Cardiac fibroblast (primary cell): ENCODE measurements at regions not wholly inside any gene's neighbourhood (a gene's known extent, or its start where the extent isn't known, plus 50 kb on each side); places are given as distances from the start of the nearest gene placed in this dataset.

Experiments used
- DNase-seq, 2 donors: peaks; one replicate each; pipeline versions ENCODE4 v3.0.0 to v3.0.0-alpha.2; 2010; ENCODE audit warnings: low read depth in 2 of 2
- H3K4me3 ChIP-seq, 2 donors: replicated peaks in 1 of 2; 1 replicate in 1 of 2; 2 replicates in 1 of 2; pipeline ENCODE4 v1.5.1; 2011; ENCODE audit warnings: low read depth in 2 of 2, low read length in 2 of 2, mild to moderate bottlenecking in 2 of 2, moderate library complexity in 1 of 2
- CTCF ChIP-seq: IDR thresholded peaks from one replicate; pipeline ENCODE4 v1.5.1; 2011; ENCODE audit warnings: low read depth, mild to moderate bottlenecking, low read length, inconsistent platforms

DNA sequence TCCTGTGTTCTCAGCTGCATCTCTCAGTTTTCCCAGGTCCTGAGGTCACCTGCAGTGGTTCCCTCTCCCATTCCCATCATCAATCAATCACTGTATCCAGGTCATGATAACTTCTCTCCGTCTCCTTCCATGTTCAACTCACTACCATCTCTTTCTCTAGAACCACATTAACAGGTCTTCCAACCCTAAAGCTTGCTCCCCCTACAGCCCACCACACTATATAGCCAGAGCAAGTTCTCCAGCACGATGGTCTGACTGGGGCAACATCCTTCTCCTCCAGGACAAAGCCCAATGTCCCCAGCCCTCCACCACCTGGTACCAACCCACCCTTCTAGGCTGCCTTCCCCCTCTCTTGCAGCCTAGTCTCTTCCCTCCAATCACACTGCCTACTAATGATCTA, 241.6 kb downstream of the CDK5RAP2 start:
- no peak for TF ChIP-seq CTCF
- no peak for DNase-seq
- H3K4me3 ChIP-seq, result no peak overlapping the region

GRCh38 chr9:120337131-120337530, 242.8 kb downstream of the CDK5RAP2 start:
- no peak for DNase-seq
- no peak overlapping the region for H3K4me3 ChIP-seq
- no peak for TF ChIP-seq CTCF

DNA sequence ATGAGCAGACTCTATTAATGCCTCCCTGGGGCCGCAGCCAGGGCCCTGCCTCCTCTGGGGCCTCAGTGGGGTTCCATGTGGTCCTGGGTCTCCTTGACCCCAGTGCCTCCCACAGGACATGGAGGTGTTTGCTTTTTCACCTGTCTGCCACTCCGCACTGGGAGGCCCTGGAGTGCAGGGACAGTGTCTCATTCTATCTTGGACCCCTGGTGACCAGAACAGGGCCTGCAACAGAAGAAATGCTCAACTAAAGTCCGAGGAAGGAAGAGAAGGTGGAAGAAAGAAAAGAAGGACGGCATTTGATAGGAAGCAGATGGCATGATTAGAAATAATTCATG, 243.2 kb downstream of the CDK5RAP2 start:
- no peak overlapping the region for H3K4me3 ChIP-seq
- no peak for TF ChIP-seq CTCF
- no peak for DNase-seq

DNA sequence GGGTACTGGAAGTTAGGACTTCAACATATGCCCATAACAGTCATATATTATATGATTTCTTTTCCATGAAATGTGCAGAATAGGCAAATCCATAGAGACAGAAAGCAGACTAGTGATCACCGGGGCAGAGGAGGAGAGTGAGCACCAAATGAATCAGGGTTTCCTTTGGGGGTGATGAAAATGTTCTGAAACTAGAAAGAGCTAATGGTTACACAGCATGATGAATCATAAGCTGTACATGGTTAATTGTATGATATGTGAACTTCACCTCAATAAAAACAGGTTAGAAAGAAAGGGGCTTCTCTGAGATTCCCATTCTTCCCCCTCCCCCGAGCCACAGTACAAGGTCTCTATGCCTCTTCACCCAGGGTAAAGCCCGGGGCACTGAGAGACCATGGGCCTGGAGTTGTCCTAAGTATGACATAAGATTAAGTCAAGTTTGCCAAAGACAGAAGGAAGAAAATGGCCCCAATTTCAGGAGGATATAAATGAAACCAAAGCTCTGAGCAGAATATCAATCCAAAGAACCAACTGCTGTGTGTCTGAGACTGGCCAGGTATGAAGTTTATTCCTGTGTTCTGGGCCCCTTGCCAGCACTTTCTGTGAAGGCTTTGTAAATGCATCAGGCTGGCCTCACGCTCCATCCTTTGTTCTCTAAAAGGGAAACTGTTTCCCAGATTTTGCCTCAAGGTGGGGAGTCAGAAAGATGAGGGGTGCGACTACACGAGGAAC, 243.8 kb downstream of the CDK5RAP2 start:
- DNase-seq, result peak in 1 of 2 donors; percentile 57
- TF ChIP-seq CTCF, result no peak
- no peak overlapping the region for H3K4me3 ChIP-seq

- DNase-seq, result peak in 1 of 2 donors; percentile 13
- TF ChIP-seq CTCF, result no peak
- H3K4me3 ChIP-seq, result no peak overlapping the region
Observed at GRCh38 chr9:120331913-120332312, 248.1 kb downstream of the CDK5RAP2 start.

DNA sequence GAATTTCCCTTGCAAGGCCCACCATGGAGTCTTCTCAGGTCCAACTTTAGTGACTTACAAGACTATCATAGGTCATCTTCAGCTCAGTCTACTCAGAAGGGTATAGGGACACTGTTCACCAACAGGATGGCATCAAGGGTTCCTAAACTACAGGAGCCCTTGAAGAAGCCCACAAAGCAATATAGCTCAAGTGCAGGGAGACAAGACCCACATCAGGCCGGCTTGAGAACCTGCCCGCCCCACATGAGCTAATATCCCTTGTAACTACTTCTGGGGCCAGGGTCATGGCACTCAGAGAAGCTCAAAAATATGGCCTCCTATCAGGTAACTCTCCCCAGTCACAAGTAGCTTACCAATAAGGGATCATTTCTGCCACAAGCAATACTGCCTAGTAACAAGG, 249.9 kb downstream of the CDK5RAP2 start:
- no peak overlapping the region for H3K4me3 ChIP-seq
- TF ChIP-seq CTCF, result no peak
- DNase-seq, result no peak

DNA sequence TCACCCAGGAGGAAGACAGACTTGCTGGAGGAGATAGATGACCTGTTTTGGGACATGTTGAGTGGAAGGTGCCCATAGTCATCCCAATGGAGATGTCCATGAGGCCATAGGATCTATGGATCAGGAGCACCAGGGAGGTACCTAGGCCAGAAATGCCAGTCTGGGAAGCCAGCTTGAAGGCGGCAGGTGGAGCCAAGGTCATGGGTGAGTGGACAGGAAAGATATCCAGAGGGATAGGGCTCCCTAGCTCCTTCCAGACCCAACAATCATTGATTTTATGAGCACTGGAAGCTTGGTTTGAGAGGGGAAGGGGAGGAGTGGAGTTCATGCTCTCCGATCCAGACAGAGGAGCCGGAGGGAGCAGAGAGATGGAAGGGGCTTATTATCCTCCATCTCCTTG, 252.6 kb downstream of the CDK5RAP2 start:
- no peak for DNase-seq

More for the DNA sequence above, 252.6 kb downstream of the CDK5RAP2 start:
- H3K4me3 ChIP-seq, result no peak overlapping the region
- TF ChIP-seq CTCF, result no peak
